GM23248 (cell line): ENCODE measurements at regions not wholly inside any gene's neighbourhood (a gene's known extent, or its start where the extent isn't known, plus 50 kb on each side); places are given as distances from the start of the nearest gene placed in this dataset.
"Not testable (repeated sequence)": the region's sequence is repeated elsewhere in the genome, so short reads cannot be mapped to it uniquely, and the experiment has no call there.

Experiments used
- DNase-seq: peaks from one replicate; pipeline ENCODE4 v3.0.0-alpha.2; 2015
- H2AFZ ChIP-seq: fragments of 200-600 bp; sonication (generic); 2 replicates; pipeline ENCODE4 v1.6.1; 2016; ENCODE audit warnings: antibody characterized with exemption
- H3F3A ChIP-seq: fragments of 200-600 bp; sonication (generic); 2 replicates; pipeline ENCODE4 v1.6.1; 2016; ENCODE audit warnings: mild to moderate bottlenecking, antibody characterized with exemption, mixed run types; ENCODE audit not compliant: insufficient read depth
- H3K27ac ChIP-seq: fragments of 200-600 bp; sonication (generic); 2 replicates; pipeline ENCODE4 v1.5.1; 2016; ENCODE audit warnings: mild to moderate bottlenecking
- H3K27me3 ChIP-seq: fragments of 200-600 bp; sonication (generic); replicated peaks from 2 replicates; pipeline ENCODE4 v1.6.1; 2016; ENCODE audit warnings: mild to moderate bottlenecking; ENCODE audit not compliant: insufficient read depth
- H3K36me3 ChIP-seq: fragments of 200-600 bp; sonication (generic); 2 replicates; pipeline ENCODE4 v1.6.1; 2016; ENCODE audit warnings: low read depth, mild to moderate bottlenecking
- H3K4me1 ChIP-seq: fragments of 200-600 bp; sonication (generic); 2 replicates; pipeline ENCODE4 v1.6.1; 2016; ENCODE audit warnings: mild to moderate bottlenecking; ENCODE audit not compliant: insufficient read depth
- H3K4me2 ChIP-seq: fragments of 200-600 bp; sonication (generic); one replicate; pipeline ENCODE4 v1.6.1; 2016; ENCODE audit warnings: mild to moderate bottlenecking; ENCODE audit not compliant: unreplicated experiment
- H3K4me3 ChIP-seq: fragments of 200-600 bp; sonication (generic); 2 replicates; pipeline ENCODE4 v1.5.1; 2016; ENCODE audit warnings: mild to moderate bottlenecking
- H3K79me2 ChIP-seq: fragments of 200-600 bp; sonication (generic); 2 replicates; pipeline ENCODE4 v1.6.1; 2016; ENCODE audit warnings: mild to moderate bottlenecking; ENCODE audit not compliant: insufficient read depth
- H3K9ac ChIP-seq: fragments of 200-600 bp; sonication (generic); 2 replicates; pipeline ENCODE4 v1.6.1; 2016; ENCODE audit warnings: mild to moderate bottlenecking
- H3K9me2 ChIP-seq: fragments of 200-600 bp; sonication (generic); 2 replicates; pipeline ENCODE4 v1.6.1; 2016; ENCODE audit warnings: mixed run types, mild to moderate bottlenecking, moderate library complexity; ENCODE audit not compliant: insufficient read depth
- H3K9me3 ChIP-seq: fragments of 200-600 bp; sonication (generic); one replicate; pipeline ENCODE4 v1.6.1; 2017; ENCODE audit warnings: low read depth
- H4K20me1 ChIP-seq: fragments of 200-600 bp; sonication (generic); 2 replicates; pipeline ENCODE4 v1.6.0; 2016; ENCODE audit not compliant: insufficient read depth
- EZH2 ChIP-seq: fragments of 200-600 bp; sonication (generic); IDR thresholded peaks from 2 replicates; pipeline ENCODE4 v1.6.1; 2018; ENCODE audit warnings: antibody characterized with exemption, mild to moderate bottlenecking; ENCODE audit not compliant: insufficient read depth, poor library complexity, severe bottlenecking
- EZH2phosphoT487 ChIP-seq: fragments of 200-600 bp; sonication (generic); IDR thresholded peaks from 2 replicates; pipeline ENCODE4 v1.6.1; 2018; ENCODE audit warnings: antibody characterized with exemption, moderate library complexity, mild to moderate bottlenecking, low read depth; ENCODE audit not compliant: insufficient read depth
- WGBS, 2 experiments: methylation state at CpG; one replicate each; pipeline ENCODE4 v1.1.6; 2015 to 2017; ENCODE audit warnings: low lambda C conversion rate in 2 of 2, low coverage in 1 of 2; ENCODE audit errors: missing lambda C conversion rate in 2 of 2; 5-methylcytosine and 5-hydroxymethylcytosine counted together
- in situ Hi-C: fragments of 300-500 bp; cut with MboI; formaldehyde crosslinking; loops from 2 replicates; pipeline ENCODE4 v1.15.0; 2020

DNA sequence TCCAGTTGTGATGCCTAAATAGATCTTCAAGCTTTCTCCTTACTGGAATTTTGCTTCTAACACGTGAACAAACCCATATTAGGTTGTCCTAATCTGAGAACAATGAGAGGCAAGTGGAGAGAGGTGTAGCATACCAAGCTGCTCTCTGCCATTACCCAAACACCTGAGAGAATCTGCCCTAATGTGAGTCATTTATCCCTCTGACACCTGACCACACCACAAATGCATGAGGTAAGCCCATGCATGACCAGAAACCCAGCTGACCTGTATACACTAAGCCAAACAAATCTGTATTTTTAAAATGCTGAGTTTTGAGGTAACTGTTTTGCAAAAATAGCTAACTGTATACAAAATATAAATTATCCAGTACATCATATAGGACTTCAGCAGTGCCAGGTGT lies 1458.1 kb upstream of the B3GALT2 start:
- H3K36me3 ChIP-seq: no peaks in the 10 kb centered on the region
- TF ChIP-seq EZH2: no peak
- no peak for TF ChIP-seq EZH2phosphoT487
- no peak overlapping the region for H3K4me3 ChIP-seq

DNA sequence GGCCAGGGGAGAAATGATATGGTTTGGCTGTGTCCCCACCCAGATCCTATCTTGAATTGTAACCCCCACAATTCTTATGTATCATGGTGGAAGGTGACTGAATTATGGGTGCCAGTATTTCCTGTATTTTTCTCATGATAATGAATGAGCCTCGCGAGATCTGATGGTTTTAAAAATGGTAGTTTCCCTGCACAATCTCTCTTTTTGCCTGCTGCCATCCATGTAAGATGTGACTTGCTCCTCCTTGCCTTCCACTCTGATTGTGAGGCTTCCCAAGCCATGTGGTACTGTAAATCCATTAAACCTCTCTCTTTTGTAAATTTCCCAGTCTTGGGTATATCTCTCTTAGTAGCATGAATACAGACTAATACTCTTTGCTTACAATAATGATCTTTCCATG lies 1453.9 kb upstream of the B3GALT2 start:
- TF ChIP-seq EZH2phosphoT487: no peak
- TF ChIP-seq EZH2: no peak

More for the DNA sequence above, 1458.1 kb upstream of the B3GALT2 start:
- Histone ChIP-seq H3K27me3 (no peaks in the 10 kb centered on the region), H3K9me2 (no peaks in the 10 kb centered on the region), H2AFZ (no peak overlapping the region), H3K4me2 (no peak overlapping the region), H3K9ac (no peak overlapping the region), H3F3A (no peaks in the 10 kb centered on the region), H3K9me3 (no peaks in the 10 kb centered on the region), H4K20me1 (no peaks in the 10 kb centered on the region), H3K4me1 (no peaks in the 10 kb centered on the region), H3K79me2 (no peaks in the 10 kb centered on the region), H3K27ac (no peak overlapping the region)
- in situ Hi-C loops: no loop called here
- 0 to 5% methylated on average over 1 of the region's 1 CpG for WGBS, 2 experiments
- no peak for DNase-seq

DNA sequence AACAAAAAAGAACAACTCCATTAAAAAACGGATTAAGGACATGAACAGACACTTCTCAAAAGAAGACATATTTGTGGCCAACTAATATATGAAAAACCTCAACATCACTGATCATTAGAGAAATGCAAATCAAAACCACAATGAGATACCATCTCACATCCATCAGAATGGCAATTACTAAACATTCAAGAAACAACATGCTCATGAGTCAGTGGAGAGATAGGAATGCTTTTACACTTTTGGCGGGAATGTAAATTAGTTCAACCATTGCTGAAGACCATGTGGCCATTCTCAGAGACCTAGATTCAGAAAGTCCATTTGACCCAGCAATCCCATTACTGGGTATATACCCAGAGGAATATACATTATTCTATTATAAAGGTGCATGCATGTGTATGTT lies 1442.6 kb upstream of the B3GALT2 start:
- no peaks in the 10 kb centered on the region for H3K36me3 ChIP-seq
- no peak overlapping the region for H3K4me3 ChIP-seq
- H4K20me1 ChIP-seq: no peaks in the 10 kb centered on the region
- no peak for TF ChIP-seq EZH2
- no peak for TF ChIP-seq EZH2phosphoT487
- H3K79me2 ChIP-seq: no peaks in the 10 kb centered on the region
- H3K27me3 ChIP-seq: no peaks in the 10 kb centered on the region
- no peak overlapping the region for H3K4me2 ChIP-seq
- H3K9ac ChIP-seq: no peak overlapping the region
- DNase-seq: no peak
- H3K27ac ChIP-seq: no peak overlapping the region
- in situ Hi-C loops: no loop called here
- WGBS, 2 experiments: 26 to 33% methylated on average over 2 of the region's 2 CpGs
- peaks cover 2% of the 10 kb centered on the region for H3K9me3 ChIP-seq
- H3K4me1 ChIP-seq: no peaks in the 10 kb centered on the region
- H3K9me2 ChIP-seq: no peaks in the 10 kb centered on the region
- no peak overlapping the region for H2AFZ ChIP-seq
- H3F3A ChIP-seq: no peaks in the 10 kb centered on the region

More for the DNA sequence above, 1453.9 kb upstream of the B3GALT2 start:
- H4K20me1 ChIP-seq: no peaks in the 10 kb centered on the region
- H3K9me3 ChIP-seq: no peaks in the 10 kb centered on the region
- H3K4me3 ChIP-seq: no peak overlapping the region
- 55% methylated on average over 2 of the region's 2 CpGs for WGBS, 2 experiments
- H3K9me2 ChIP-seq: no peaks in the 10 kb centered on the region
- H3K79me2 ChIP-seq: no peaks in the 10 kb centered on the region
- no peaks in the 10 kb centered on the region for H3F3A ChIP-seq
- no peaks in the 10 kb centered on the region for H3K27me3 ChIP-seq
- no peaks in the 10 kb centered on the region for H3K36me3 ChIP-seq
- no peak overlapping the region for H2AFZ ChIP-seq
- no peak overlapping the region for H3K9ac ChIP-seq
- no peaks in the 10 kb centered on the region for H3K4me1 ChIP-seq
- no peak overlapping the region for H3K4me2 ChIP-seq
- H3K27ac ChIP-seq: no peak overlapping the region
- in situ Hi-C loops: no loop called here
- DNase-seq: no peak

DNA sequence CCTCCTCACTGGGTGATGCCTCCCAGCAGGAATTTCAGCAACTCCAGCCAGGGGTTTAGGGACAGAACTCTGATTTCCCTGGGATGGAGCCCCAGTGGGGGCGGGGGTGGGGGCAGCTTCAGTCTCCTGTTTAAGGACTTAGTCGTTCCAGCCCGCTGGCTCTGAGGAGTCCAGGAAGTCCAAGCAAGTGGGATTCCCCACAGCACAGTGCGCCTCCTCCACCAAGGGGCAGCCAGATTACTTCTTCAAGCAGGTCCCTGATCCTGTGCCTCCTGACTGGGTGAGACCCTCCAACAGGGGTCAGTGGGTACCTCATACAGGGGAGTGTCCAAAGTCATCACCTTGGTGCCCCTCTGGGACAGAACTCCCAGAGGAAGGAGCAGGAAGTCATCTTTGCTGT lies 1438.4 kb upstream of the B3GALT2 start:
- H2AFZ ChIP-seq: no peak overlapping the region
- no peak for DNase-seq
- H3K4me2 ChIP-seq: no peak overlapping the region
- WGBS, 2 experiments: 10 to 18% methylated on average over 4 of the region's 4 CpGs
- H4K20me1 ChIP-seq: no peaks in the 10 kb centered on the region
- H3K4me1 ChIP-seq: no peaks in the 10 kb centered on the region
- no peaks in the 10 kb centered on the region for H3K27me3 ChIP-seq
- in situ Hi-C loops: no loop called here
- no peak overlapping the region for H3K4me3 ChIP-seq
- no peaks in the 10 kb centered on the region for H3K36me3 ChIP-seq
- no peaks in the 10 kb centered on the region for H3K9me3 ChIP-seq
- H3K9me2 ChIP-seq: no peaks in the 10 kb centered on the region
- H3F3A ChIP-seq: no peaks in the 10 kb centered on the region
- no peak overlapping the region for H3K27ac ChIP-seq
- H3K9ac ChIP-seq: no peak overlapping the region
- TF ChIP-seq EZH2phosphoT487 (no peak), EZH2 (no peak)
- no peaks in the 10 kb centered on the region for H3K79me2 ChIP-seq

DNA sequence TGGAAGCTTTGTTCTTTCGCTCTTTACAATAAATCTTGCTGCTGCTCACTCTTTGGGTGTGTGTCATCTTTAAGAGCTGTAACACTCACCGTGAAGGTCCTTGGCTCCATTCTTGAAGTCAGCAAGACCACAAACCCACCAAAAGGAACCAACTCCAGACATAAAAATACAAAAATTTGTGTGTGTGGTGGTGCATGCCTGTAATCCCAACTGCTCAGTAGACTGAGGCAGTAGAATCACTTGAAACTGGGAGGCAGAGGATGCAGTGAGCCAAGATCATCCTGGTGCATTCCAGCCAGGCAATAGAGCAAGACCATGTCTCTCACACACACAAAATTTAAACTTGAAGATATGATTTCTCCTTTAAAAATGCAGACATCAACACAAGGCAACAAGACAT lies 1431.7 kb upstream of the B3GALT2 start:
- H3K9me3 ChIP-seq: no peaks in the 10 kb centered on the region
- no peaks in the 10 kb centered on the region for H3K9me2 ChIP-seq
- H3K4me1 ChIP-seq: no peaks in the 10 kb centered on the region
- no peaks in the 10 kb centered on the region for H3K27me3 ChIP-seq
- no peak overlapping the region for H2AFZ ChIP-seq
- H3K36me3 ChIP-seq: no peaks in the 10 kb centered on the region
- no peak overlapping the region for H3K9ac ChIP-seq
- no peaks in the 10 kb centered on the region for H3K79me2 ChIP-seq
- DNase-seq: no peak
- no peak overlapping the region for H3K4me2 ChIP-seq
- no peaks in the 10 kb centered on the region for H3F3A ChIP-seq
- TF ChIP-seq EZH2 (no peak), EZH2phosphoT487 (no peak)
- 50 to 53% methylated on average over 2 of the region's 2 CpGs for WGBS, 2 experiments
- no peaks in the 10 kb centered on the region for H4K20me1 ChIP-seq
- no peak overlapping the region for H3K4me3 ChIP-seq
- no peak overlapping the region for H3K27ac ChIP-seq
- in situ Hi-C loops: no loop called here

- H3K4me3 ChIP-seq, H2AFZ ChIP-seq, H3K27ac ChIP-seq, H3K4me2 ChIP-seq, in situ Hi-C loops, H3K27me3 ChIP-seq, H3K9me3 ChIP-seq, H3K36me3 ChIP-seq, H3F3A ChIP-seq, DNase-seq, H3K9me2 ChIP-seq, H3K79me2 ChIP-seq, H3K4me1 ChIP-seq, H3K9ac ChIP-seq, H4K20me1 ChIP-seq: not testable (repeated sequence)
- 37 to 41% methylated on average over 6 of the region's 6 CpGs for WGBS, 2 experiments
Measured at GRCh38 chr1:194617272-194617671, 1430.9 kb upstream of the B3GALT2 start.
